Colonic mucosa (tissue), 4 donors: ENCODE measurements at regions not wholly inside any gene's neighbourhood (a gene's known extent, or its start where the extent isn't known, plus 50 kb on each side); places are given as distances from the start of the nearest gene placed in this dataset.
"Not testable (repeated sequence)": the region's sequence is repeated elsewhere in the genome, so short reads cannot be mapped to it uniquely, and the experiment has no call there.

ENCODE experiments used
- DNase-seq: peaks from one replicate; pipeline ENCODE4 v3.0.0-alpha.2; 2020
- H3K27ac ChIP-seq: fragments of 200-600 bp; one replicate; pipeline ENCODE4 v1.8.0; 2021
- H3K27me3 ChIP-seq: fragments of 200-600 bp; one replicate; pipeline ENCODE4 v1.8.0; 2021
- H3K36me3 ChIP-seq: fragments of 200-600 bp; one replicate; pipeline ENCODE4 v1.8.0; 2021
- H3K4me1 ChIP-seq: fragments of 200-600 bp; one replicate; pipeline ENCODE4 v1.8.0; 2021; ENCODE audit warnings: mild to moderate bottlenecking
- H3K4me3 ChIP-seq: fragments of 200-600 bp; one replicate; pipeline ENCODE4 v1.8.0; 2021
- H3K9ac ChIP-seq, 2 donors: one replicate each; pipeline ENCODE4 v1.7.0; 2013; ENCODE audit warnings: control low read depth in 2 of 2, low read depth in 2 of 2, low read length in 2 of 2
- H3K9me3 ChIP-seq: fragments of 200-600 bp; one replicate; pipeline ENCODE4 v1.8.0; 2021
- CTCF ChIP-seq: fragments of 200-600 bp; IDR thresholded peaks from one replicate; pipeline ENCODE4 v1.8.0; 2022; ENCODE audit warnings: antibody characterized with exemption, mild to moderate bottlenecking
- intact Hi-C: fragments of 100-400 bp; cut with DNase I; formaldehyde crosslinking; loops from one replicate; pipeline ENCODE4 v1.14.1; 2022
- donor health status: healthy.
- donor health status: DM: no; HTN: no; CAD: no.
- donor health status: DM: no; HTN: no; CAD: no.

GRCh38 chr10:123390874-123391273 lies 236.7 kb downstream of the BUB3 start:
- H3K4me1 ChIP-seq: no peaks in the 10 kb centered on the region
- no peaks in the 10 kb centered on the region for H3K27me3 ChIP-seq
- intact Hi-C loops: no loop called here

DNA sequence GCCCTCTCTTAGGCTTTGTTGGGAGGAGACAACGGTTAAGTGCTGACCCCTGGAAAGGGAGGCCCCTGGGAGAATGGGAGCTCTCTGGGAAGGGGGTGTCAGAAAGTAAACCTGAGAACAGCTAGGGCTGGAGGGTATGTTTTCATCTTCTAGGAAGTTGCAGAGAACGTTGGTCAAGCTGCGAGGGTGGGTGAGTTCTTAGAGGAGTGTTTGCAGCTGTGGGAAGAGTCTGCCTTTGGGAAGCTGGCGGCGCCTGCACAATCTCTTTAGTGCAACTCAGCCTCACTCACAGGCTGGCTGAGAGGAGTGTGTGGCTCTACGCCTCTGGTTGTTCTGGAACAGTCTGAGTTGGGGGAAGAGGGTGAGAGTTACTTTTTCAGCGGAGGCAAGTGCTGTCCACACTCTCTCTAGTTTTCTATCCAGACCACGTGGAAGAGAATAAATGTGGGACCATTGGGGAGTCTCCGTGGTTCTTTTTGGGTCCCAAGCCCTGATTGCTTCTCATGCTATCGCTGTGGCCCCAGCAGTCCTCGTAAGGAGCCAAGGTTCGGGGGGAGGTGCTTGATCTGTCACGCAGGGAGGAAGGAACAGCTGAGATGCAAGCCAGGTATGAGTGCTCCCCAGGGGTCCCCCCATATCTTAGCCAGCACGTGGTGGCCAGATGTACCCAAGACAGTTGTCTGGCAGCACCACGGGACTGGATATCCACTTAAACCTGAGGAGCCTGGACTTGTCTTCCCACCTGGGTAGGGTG lies 237.2 kb downstream of the BUB3 start:
- no peak for TF ChIP-seq CTCF
- Histone ChIP-seq H3K27me3 (no peaks in the 10 kb centered on the region), H3K36me3 (no peaks in the 10 kb centered on the region), H3K9ac (no peak overlapping the region), H3K27ac (no peak overlapping the region), H3K4me3 (no peak overlapping the region), H3K4me1 (no peaks in the 10 kb centered on the region), H3K9me3 (no peaks in the 10 kb centered on the region)
- intact Hi-C loops: no loop called here
- no peak for DNase-seq

More at GRCh38 chr10:123390874-123391273, 236.7 kb downstream of the BUB3 start:
- no peak for TF ChIP-seq CTCF
- no peaks in the 10 kb centered on the region for H3K9me3 ChIP-seq
- H3K9ac ChIP-seq: no peak overlapping the region
- H3K27ac ChIP-seq: no peak overlapping the region
- H3K36me3 ChIP-seq: no peaks in the 10 kb centered on the region
- no peak overlapping the region for H3K4me3 ChIP-seq
- DNase-seq: no peak

DNA sequence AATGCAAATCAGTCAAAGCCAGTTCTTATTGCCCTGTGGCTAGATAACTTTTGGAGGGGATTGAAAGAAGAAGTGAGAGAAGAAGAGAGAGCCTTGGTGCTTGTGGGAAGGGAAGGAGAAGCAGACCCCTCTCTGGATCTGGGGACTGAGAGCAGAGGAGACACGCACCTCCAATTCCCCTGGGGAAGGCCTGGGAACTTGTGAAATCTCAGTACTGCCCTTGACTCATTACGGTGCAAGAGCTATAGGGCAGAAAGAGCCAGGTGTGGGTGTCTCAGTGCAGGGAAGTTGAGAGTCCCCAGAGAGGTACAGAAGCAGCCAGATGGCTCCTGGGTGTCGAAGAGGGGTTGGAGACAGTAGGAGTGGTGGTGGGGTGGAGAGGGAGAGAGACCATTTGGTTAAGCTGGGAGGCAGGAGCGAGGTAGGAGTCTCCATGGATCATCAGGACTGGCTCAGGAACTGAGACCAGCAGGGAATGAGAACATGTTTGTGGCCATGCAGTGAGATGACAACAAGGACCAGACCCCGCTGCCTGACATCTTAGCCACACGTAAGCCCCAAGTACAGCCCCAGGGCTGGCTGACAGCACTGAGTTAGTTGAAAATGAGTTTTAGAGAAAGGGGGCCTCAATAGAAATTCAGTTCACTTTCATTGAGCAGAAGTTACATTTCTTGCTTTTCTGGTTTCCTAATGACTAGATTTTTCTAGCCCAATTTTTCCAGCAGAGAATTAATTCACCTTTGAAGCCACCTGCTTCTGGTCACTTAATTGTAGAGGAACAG lies 238.2 kb downstream of the BUB3 start:
- no peaks in the 10 kb centered on the region for H3K9me3 ChIP-seq
- no peak for DNase-seq
- no peak for TF ChIP-seq CTCF
- H3K27ac ChIP-seq: no peak overlapping the region
- H3K27me3 ChIP-seq: no peaks in the 10 kb centered on the region
- H3K4me1 ChIP-seq: no peaks in the 10 kb centered on the region
- no peak overlapping the region for H3K9ac ChIP-seq
- intact Hi-C loops: no loop called here
- no peaks in the 10 kb centered on the region for H3K36me3 ChIP-seq
- H3K4me3 ChIP-seq: no peak overlapping the region

- Histone ChIP-seq H3K27ac (no peak overlapping the region), H3K4me1 (no peaks in the 10 kb centered on the region), H3K27me3 (no peaks in the 10 kb centered on the region), H3K36me3 (no peaks in the 10 kb centered on the region), H3K9ac (no peak overlapping the region), H3K4me3 (no peak overlapping the region), H3K9me3 (no peaks in the 10 kb centered on the region)
- intact Hi-C loops: no loop called here
- no peak for DNase-seq
- no peak for TF ChIP-seq CTCF
These were observed 239.0 kb downstream of the BUB3 start for GRCh38 chr10:123393170-123393569.

DNA sequence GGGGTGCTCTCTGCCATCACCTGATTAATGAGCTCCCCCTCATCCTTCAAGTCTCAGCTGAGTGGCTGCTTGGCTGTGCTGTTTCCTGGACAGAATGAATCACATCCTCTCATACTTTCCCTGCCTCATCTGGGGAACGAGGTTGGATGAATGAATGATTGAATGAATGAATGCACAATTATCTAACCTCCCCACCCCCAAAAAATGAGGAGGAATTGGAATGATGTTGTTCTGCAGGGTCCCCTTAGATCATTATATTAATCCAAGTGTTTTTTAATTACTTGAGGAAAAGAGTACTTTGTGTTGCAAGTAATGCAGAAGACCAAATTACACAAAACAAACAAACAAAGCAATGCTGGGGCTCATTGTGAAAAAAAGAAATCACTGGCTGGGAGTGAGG lies 240.2 kb downstream of the BUB3 start:
- DNase-seq: no peak
- Histone ChIP-seq H3K27ac (no peak overlapping the region), H3K4me3 (no peak overlapping the region), H3K9ac (no peak overlapping the region), H3K36me3 (no peaks in the 10 kb centered on the region), H3K9me3 (no peaks in the 10 kb centered on the region), H3K27me3 (no peaks in the 10 kb centered on the region), H3K4me1 (no peaks in the 10 kb centered on the region)
- intact Hi-C loops: no loop called here
- TF ChIP-seq CTCF: no peak

DNA sequence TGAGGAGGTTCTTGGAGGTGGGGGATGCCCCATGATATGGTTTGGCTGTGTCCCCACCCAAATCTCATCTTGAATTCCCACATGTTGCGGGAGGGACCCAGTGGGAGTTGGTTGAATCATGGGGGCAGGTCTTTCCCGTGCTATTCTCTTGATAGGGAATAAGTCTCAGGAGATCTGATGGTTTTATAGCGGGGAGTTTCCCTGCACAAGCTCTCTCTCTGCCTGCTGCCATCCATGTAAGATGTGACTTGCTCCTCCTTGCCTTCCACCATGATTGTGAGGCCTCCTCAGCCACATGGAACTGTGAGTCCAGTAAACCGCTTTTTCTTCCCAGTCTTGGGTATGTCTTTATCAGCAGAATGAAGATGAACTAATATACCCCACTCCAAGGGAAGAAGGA lies 241.0 kb downstream of the BUB3 start:
- intact Hi-C loops, H3K9ac ChIP-seq, H3K4me1 ChIP-seq, H3K4me3 ChIP-seq, H3K36me3 ChIP-seq, H3K9me3 ChIP-seq, H3K27ac ChIP-seq, H3K27me3 ChIP-seq, DNase-seq: not testable (repeated sequence)
